ENCODE measurements at regions not wholly inside any gene's neighbourhood (a gene's known extent, or its start where the extent isn't known, plus 50 kb on each side); places are given as distances from the start of the nearest gene placed in this dataset.
"Not testable (repeated sequence)": the region's sequence is repeated elsewhere in the genome, so short reads cannot be mapped to it uniquely, and the experiment has no call there.

DNA sequence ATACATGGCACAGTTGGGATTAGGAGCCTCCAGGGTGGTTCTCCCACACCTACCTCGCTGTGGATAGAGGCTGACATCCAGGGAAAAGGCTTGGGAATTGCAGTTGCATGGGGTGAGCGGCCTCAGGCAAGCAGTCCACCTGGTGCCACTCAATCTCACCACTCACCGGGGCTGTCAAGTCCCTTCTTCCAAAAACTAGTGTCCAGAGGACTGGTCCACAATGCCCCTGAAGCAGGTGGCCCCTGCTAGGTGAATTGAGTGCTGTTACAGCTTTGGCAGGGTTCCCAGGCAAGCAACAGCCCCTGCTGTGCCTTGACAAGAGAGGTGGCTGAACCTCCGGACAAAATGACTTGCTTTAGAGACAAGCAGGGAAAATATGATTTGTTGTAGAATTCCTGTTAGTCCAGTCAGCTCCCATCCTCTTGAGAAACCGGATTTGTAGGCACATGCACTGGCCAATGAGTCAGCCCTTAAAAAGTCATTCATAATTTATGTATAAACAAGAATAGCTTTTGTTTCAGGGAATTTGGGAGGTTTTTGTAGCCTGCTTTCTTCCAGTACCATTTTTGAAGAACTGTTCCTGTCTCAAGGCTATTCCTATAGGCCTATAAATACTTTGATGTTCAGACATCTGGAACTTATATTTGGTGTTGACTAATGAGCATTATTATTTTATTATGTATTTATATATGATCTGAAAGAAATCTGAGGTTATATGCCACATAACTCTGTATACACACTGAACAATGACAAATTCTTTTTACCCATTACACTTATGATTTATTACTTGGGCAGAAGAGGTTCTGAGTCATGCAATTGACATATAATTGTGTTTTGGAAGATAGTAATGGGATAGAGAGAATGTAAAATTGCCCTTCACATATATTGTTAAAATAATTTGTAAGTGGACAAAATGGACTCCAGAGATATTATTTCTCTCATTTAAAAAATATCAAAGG, 411.1 kb downstream of the ACTL7B start:
- DNase-seq (ENCODE audit: low read depth), result no peak

DNA sequence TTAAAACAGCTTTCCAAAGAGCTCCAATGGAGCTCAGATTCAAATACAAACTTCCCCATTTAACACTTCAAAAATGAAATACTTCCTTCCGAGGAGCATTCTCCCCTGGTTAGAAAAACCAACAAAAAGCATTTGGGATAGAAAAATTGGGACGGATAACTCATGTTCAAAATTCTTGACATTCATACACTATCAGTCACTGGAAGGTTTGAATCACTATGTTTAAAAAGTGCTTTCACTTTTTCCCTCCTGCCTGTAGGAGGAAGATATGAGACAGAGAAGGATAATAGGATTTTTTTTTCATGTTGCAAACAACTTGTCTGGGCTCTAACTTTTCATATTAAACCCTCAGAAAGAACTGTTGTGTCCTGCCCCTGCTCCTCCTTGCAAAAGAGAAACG, 412.0 kb downstream of the ACTL7B start:
- DNase-seq (ENCODE audit: low read depth), result no peak

DNA sequence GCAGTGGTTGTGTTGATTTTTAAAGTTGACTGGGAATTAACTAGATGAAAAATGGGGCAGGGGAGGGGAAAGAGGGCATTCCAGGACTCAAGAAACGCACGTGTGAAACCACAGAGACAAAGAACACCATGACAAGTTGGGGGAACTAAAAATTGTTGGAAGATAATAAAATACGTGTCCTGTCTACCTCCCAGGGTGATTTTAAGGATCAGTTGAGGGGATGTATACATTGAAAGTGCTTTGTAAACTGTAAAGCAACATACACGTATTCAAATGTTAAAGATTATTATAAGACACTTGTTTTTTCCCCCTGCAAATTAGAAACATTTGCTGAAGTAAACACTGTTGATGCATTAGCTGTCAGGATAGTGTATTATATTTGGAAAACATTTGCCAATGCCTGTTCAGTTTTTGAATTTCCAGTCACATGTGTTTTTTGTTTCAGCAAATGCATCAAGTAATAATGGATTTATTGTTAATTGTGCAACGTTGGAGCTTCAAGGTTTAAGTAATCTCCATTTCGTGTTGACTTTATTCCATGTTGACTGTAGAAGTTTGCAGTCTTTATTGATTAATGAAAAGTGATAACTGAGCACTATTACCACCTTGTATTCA, 412.7 kb downstream of the ACTL7B start:
- no peak for DNase-seq (ENCODE audit: low read depth)

DNA sequence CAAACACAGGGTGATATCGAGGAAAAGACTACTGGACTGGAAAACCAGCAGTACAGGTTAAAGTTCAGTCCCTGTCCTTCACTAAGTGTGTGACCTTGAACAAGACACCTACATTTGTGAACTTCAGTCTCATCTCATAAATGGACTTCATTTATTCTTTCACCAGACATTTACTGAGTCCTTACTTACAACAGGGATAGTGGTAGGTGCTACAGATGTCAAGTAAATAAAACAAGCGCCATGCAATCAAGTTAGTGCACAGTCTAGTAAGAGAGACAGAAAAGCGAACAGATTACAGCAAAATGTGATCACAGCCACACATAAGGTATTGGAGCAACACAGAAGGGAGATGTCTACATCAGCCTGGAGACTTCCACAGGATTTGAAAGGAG, 413.2 kb downstream of the ACTL7B start:
- no peak for DNase-seq (ENCODE audit: low read depth)

DNA sequence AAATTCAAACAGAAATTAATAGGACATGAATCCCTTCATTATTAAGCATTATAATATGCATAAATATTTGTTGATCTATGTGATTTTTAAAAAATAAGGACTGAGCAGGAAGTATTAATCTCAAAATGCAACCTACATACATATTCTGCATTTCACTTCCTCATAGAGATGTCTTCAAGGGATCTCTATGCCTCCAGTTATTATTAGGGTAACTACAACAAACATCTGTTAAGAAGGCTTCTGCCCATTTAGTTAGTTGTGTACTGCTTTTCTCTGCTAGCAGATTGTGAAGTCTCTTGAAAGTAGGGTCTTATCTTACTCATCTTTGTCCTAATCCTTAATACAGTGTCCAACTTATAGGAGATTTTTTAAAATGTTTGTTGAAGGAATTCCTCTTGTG, 414.1 kb downstream of the ACTL7B start:
- no peak for DNase-seq (ENCODE audit: low read depth)

DNA sequence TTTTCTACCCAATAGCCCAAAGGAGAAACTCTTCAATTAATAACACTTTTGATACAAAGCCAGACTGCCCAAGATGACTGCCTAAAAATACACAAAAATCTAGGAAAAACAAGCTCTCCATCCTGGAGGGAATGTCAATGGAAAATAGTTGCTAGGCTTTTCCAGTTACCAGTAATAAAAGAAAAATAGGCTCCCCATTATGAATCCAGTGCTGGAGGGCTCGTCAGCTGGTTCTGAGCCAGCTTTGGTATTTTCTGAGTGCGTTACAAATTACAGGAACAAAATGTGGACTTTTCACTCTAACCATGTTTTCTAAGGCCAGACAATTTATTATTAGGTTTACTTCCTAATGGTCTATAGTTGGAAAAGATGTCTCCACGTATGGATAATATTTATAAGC, 414.5 kb downstream of the ACTL7B start:
- no peak for DNase-seq (ENCODE audit: low read depth)

DNA sequence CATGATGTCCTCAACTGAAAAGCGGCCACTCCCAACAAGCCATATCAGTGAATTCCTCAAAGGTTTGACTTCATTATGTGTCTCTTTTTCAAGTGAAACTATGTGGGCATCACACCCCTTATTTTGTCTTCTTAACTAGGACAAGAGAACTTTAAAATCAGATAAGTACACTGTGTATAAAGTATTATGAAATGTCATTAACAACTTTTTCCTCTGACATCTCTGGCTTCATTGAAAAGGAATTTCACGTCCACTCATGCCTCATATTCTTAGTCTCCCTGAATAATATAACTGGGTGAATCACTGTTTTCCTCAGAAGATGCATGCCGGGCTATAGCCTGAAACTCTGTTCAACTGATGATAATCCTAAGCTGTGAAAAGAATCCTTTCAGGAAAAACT, 415.8 kb downstream of the ACTL7B start:
- DNase-seq (ENCODE audit: low read depth), result no peak

DNA sequence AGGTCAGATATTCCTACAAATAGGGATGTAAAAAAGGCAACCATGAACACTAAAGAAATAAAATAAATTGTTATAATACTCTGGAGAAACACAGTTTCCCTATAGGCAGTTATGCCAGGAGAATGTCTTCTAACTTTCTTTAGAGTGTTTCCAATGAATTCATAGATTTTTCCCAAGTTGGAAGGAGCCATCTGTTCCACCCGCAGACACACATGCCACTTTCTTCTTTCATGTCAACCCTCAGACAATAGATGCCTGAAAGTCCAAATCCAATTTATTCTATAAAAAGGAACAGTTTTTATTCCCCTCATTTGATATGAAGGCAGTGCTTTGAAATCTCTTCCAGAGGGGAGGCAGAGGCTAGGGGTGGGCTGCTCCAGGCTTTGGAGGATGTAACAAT, 418.1 kb downstream of the ACTL7B start:
- DNase-seq (ENCODE audit: low read depth), result no peak

DNA sequence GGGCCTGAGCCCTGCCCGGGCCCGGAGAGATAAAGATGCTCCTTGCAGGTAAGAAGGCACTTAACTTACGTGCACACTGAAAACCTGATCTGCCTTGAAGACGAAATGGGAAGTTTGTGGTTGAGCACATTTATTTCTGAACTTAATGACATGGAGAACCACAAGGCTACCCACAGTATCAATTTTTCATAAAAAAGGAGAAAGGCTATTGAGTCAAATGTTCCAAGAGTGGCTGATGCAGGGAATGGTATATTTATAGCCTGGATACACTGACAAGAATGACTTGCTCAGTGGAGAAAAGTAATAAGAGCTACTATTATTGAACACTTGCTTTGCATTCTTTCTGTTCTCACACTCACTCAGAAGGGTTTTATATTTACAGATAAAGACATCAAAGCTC, 419.3 kb downstream of the ACTL7B start:
- no peak for DNase-seq (ENCODE audit: low read depth)

DNA sequence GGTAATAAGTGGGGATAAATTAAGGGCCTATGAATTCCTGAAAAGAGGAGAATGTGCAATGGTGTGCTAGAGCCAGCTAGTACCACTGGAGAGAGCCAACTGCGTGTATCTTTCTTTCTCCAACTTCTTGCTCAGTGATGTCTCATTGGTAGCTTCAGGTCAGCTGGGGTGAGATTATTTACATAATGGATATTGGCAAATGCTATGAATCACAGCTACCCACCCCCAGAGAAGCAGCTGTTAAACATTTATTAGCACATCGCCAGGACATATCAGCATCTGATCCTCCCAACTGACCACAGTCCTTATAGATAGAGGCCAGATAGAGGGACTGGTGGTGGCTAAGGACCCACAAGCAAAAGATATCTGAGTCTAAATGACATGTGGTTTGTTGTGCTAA, 421.3 kb downstream of the ACTL7B start:
- DNase-seq (ENCODE audit: low read depth), result no peak

DNA sequence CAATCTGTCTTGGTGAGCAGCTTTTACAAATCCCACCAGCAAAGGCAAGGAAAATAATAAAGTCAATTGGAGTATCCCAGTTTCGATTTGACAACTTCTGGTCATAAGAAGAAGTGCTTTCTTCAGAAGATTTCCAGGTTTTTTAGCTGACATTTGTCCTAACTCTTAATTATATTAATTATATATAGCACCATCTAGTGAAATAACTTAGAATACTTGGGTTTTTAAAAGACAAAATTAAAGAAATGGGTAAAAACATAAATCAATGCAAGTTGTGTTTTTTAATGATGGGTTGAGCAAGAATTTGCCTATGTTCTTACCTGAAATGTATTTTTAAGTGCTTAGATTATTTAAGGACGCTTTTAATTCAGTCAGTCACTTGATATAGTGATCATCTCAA, 421.8 kb downstream of the ACTL7B start:
- no peak for DNase-seq (ENCODE audit: low read depth)

DNA sequence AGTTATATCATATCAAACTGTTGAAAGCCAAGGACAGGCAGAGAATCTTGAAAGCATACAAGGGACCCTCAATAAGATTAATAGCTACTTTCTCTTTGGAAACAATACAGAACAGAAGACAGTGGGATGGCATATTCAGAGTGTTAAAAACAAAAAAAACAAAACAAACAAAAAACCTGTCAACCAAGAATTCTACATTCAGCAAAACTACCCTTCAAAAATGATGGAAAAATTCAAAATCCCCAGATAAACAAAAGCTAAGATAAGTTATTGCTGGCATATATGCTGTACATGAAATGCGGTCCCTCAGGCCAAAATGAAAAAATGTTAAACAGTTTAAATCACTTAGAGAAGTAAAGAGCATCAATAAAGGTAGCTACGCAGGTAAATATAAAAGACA, 425.1 kb downstream of the ACTL7B start:
- DNase-seq (ENCODE audit: low read depth), result no peak

DNA sequence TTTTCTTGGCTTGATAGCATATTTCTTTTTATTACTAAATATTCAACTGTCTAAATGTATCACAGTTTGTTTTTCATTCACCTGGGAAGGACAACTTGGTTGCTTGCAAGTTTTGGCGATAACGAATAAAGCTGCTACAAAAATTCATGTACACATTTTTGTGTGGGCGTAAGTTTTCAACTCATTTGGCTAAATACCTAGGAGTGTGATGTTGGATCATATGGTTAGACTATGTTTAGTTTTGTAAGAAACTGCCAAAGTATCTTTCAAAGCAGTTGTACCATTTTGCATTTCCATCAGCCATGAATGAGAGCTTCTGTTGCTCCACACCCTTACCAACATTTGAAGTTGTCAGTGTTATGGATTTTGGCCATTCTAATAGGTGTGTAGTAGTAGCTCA, 428.0 kb downstream of the ACTL7B start:
- DNase-seq (ENCODE audit: low read depth), result no peak

DNA sequence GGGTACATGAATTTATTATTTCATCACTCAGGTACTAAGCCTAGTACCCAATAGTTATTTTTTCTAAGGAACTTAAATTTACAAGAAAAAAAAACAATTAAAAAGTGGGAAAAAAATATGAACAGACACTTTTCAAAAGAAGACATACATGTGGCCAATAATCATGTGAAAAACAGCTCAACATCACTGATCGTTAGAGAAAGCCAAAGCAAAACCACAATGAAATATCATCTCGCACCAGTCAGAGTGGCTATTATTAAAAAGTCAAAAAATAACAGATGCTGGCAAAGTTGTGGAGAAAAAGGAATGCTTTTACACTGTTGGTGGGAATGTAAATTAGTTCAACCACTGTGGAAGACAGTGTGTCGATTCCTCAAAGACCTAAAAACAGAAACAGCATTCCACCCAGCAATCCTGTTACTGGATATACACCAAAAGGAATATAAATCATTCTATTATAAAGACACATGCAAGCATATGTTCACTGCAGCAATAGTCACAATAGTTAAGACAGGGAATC, 429.3 kb downstream of the ACTL7B start:
- not testable (repeated sequence) for DNase-seq (ENCODE audit: low read depth)

DNA sequence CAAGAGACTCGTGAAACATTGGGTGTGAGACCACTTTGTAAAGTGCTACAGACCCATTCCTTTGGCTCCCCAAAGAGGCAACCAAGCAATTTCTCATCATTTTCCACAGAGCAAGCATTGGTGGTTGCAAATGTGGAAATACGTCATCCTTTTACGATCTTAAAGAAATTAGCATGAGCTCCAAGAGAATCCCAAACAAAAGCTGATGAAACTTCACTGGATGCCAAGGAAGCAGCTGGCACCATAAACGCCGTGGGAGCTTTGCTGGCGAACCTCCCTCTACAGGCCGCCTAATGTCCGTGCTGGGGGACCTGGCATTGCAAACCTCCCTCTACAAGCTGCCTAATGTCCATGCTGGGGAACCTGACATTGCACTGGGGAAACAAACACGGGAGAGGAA, 432.4 kb downstream of the ACTL7B start:
- no peak for DNase-seq (ENCODE audit: low read depth)

DNA sequence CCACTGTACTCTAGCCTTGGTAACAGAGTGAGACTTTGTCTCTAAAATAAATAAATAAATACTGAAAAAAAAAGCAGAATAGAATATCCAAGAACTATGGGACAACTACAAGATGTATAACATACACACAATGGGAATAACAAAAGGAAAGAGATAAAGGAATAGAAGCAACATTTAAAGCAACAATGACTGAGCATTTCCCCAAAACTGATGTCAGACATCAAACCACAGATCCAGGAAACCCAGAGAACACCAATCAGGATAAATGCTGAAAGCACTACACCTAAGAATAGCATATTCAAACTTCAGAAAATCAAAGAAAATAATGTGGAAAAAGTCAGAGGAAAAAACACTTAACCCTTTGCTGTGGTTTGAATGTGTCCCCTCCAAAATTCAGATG, 436.4 kb downstream of the ACTL7B start:
- no peak for DNase-seq (ENCODE audit: low read depth)

DNA sequence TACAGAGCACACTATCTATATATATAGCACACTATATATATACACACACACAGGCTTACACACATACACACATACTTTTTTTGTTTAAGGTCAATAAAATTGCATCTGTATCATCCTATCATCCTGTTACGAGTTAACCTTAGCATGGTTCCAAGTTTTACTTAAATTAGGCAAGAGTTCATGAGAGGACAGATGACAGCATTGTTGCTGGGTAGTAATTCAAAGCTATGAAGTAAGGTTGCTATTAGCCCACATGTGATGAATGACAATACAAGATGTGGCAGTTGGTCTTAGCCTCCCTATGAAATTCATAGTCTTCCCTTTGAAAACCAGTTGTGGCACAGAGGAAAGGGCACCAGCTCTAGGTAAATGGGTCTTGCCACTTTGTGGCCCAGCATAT, 438.1 kb downstream of the ACTL7B start:
- DNase-seq (ENCODE audit: low read depth), result no peak

DNA sequence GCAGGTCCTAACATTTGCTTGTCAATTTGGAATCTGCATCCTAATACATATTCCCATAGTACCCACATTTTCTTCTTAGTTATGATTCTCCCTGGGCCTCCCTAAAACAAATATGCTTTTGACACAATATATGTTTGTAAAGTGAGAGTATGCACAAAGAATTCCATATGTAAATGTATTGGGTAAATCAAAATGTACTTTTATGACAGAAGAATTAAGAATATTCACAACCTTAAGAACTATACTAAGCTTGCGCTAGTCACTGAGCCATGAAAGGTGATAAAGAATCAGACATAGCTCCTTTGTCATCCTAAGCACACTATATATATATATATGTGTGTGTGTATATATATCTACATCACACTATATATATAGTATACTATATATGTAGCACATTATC, 438.5 kb downstream of the ACTL7B start:
- DNase-seq (ENCODE audit: low read depth), result no peak

DNA sequence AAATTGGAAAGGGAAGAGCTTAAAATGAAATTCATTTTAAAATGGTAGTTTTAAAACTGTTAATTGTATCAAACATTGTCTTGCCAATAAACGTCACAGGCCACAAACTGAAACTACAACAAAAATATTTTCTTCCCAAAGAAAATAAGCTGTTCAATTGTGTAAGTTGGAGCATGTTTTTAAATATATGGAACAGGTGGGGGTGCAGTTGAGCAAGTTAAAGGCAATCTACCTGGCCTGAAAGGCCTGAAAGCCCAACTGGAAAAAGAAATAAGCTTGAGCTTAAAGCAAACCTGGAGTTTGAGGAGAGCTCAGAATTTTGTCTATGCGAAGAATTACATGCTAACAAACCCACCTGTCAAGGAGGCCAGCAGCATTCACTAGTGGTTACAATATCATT, 439.5 kb downstream of the ACTL7B start:
- DNase-seq (ENCODE audit: low read depth), result no peak

DNA sequence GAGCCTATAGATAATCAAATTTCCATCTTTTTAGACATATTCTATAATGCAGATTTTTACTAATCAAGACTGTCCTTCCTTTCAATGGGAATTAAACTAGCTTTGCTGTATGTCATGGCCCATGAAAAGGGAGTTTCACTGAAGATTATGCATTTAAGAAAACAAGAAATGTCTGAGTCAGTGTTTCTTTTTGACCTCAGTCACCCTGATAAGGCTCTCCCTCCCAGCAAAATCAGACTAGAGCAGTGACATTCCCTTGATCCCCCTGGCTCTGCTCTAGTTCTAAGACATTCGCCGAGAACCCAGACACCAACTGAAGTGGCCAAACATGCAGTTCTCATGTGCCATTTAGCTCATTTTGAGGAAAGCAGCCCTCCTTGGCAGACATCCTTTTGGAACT, 442.0 kb downstream of the ACTL7B start:
- DNase-seq (ENCODE audit: low read depth), result no peak

DNA sequence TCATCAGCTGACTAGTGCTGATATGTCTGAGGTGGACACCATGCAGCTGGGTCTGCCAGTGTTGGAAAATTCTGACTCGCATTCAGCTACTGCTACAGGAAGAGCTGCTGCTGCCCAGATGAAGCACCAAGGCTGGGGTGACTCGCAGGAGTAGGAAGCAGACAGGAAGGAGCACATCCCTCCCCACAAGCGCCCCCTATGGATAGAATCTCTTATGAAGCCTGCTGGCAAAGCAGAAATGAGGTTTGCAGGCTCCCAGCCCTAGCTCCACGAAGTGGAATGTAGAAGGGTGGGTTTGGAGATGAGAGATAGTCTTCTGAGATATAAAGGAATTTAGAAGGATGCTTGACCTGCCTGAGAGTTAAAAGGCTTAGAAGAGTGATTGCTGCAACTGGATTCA, 443.0 kb downstream of the ACTL7B start:
- DNase-seq (ENCODE audit: low read depth), result no peak

DNA sequence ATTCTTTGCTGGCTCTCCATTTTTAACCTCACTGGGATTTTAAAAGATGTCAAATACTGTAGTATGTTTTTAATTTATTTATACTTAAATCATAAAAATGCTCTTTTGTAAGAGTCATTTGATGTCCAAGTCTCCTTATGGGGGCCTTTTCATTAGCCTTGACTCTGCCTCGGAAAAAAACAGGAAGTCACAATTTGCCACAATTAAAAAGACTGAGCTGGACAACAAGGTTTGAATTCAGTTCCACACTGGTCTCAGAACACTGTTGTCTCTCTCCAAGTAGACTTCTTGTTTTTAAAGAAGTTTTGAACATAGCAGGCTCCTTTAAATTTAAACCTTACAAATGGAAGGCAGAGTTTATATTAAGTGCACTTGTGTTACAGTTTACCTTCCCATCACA, 444.2 kb downstream of the ACTL7B start:
- DNase-seq (ENCODE audit: low read depth), result no peak

DNA sequence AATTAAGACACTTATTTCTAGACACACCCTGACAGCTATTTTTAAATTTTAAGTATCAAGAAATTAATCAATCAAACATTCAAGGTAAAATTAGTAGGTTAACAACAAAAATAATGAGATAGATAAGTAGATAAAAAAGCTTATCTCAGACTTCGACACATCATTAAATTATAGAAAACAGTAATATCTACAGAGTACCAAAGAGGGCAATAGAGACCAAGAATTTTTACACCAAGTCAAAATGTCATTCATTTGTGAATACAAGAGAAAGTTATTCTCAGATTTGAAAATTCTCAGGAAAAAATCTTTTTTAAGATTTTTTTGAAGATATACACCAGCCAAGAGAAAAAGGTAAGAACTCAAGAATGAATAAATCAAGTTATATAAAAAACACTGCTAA, 445.6 kb downstream of the ACTL7B start:
- no peak for DNase-seq (ENCODE audit: low read depth)

DNA sequence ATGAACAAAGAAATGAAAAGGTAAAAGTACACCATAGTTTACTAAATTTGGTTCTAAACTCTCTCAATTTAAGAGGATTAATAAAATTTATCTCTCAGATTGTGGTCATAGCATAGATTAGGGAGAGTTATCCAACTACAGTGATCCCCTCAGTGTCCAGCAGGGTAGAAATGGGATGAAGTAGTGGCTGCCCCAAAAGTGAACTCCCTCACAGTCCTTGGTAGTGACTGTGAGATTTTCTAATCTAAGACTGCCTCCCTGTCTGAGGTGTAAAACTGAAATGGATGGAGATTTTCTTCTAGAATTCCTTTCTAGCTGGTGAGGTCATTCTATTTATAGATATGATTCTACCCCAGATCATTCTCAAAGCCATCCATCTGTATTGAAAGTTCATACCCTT, 455.5 kb downstream of the ACTL7B start:
- no peak for DNase-seq (ENCODE audit: low read depth)
